Endodermal cell (in vitro differentiated cells): ENCODE measurements at regions not wholly inside any gene's neighbourhood (a gene's known extent, or its start where the extent isn't known, plus 50 kb on each side); places are given as distances from the start of the nearest gene placed in this dataset.

Experiments
- DNase-seq: peaks from one replicate; pipeline ENCODE4 v3.0.0-alpha.2; 2017
- H3K27ac ChIP-seq: 2 replicates; pipeline ENCODE4 v1.5.1; 2013; ENCODE audit warnings: mild to moderate bottlenecking, low read depth, low read length, moderate library complexity
- H3K27me3 ChIP-seq: 2 replicates; pipeline ENCODE4 v1.6.1; 2013; ENCODE audit warnings: mild to moderate bottlenecking, low read length, moderate library complexity; ENCODE audit not compliant: insufficient read depth, control insufficient read depth, poor library complexity, severe bottlenecking
- H3K36me3 ChIP-seq: 2 replicates; pipeline ENCODE4 v1.7.0; 2013; ENCODE audit warnings: mild to moderate bottlenecking, low read length, moderate library complexity; ENCODE audit not compliant: control insufficient read depth, insufficient read depth
- H3K4me1 ChIP-seq: one replicate; pipeline ENCODE4 v1.7.0; 2013; ENCODE audit warnings: low read length; ENCODE audit not compliant: control insufficient read depth, insufficient read depth
- H3K4me3 ChIP-seq: 2 replicates; pipeline ENCODE4 v1.5.1; 2013; ENCODE audit warnings: mild to moderate bottlenecking, low read length, moderate library complexity
- H3K9ac ChIP-seq: 2 replicates; pipeline ENCODE4 v1.6.1; 2013; ENCODE audit warnings: mild to moderate bottlenecking, low read length, moderate library complexity; ENCODE audit not compliant: poor library complexity, severe bottlenecking; ENCODE audit errors: extremely low read depth
- H3K9me3 ChIP-seq: 2 replicates; pipeline ENCODE4 v1.6.1; 2013; ENCODE audit warnings: mild to moderate bottlenecking, low read length, moderate library complexity; ENCODE audit not compliant: control insufficient read depth
- H3K27ac Mint-ChIP-seq: 2 replicates; pipeline ENCODE4 v1.8.0; 2020; ENCODE audit warnings: mixed read lengths
- H3K27me3 Mint-ChIP-seq: 2 replicates; pipeline ENCODE4 v1.8.0; 2021; ENCODE audit warnings: mild to moderate bottlenecking, mixed read lengths; ENCODE audit not compliant: insufficient read depth
- H3K36me3 Mint-ChIP-seq: 2 replicates; pipeline ENCODE4 v1.8.0; 2020; ENCODE audit warnings: low read depth, mixed read lengths
- H3K4me1 Mint-ChIP-seq: 2 replicates; pipeline ENCODE4 v1.8.0; 2020; ENCODE audit warnings: mixed read lengths
- H3K4me3 Mint-ChIP-seq: 2 replicates; pipeline ENCODE4 v1.8.0; 2020; ENCODE audit warnings: mild to moderate bottlenecking, moderate library complexity, mixed read lengths
- H3K9me3 Mint-ChIP-seq: 2 replicates; pipeline ENCODE4 v1.8.0; 2020; ENCODE audit warnings: mild to moderate bottlenecking, mixed read lengths
- WGBS, 2 experiments: methylation state at CpG; one replicate each; pipeline versions ENCODE4 v1.1.5 to v1.1.7; 2013; ENCODE audit warnings: missing lambda C conversion rate in 2 of 2, mixed read lengths in 1 of 2; ENCODE audit not compliant: insufficient coverage in 1 of 2, insufficient read length in 1 of 2; 5-methylcytosine and 5-hydroxymethylcytosine counted together
- TF ChIP-seq, protein P1 (sequence below): fragments of 200-600 bp; sonication (generic); conservative IDR thresholded peaks from 2 replicates; pipeline ENCODE4 v1.5.0; 2021; ENCODE audit warnings: antibody characterized with exemption, mild to moderate bottlenecking

DNA sequence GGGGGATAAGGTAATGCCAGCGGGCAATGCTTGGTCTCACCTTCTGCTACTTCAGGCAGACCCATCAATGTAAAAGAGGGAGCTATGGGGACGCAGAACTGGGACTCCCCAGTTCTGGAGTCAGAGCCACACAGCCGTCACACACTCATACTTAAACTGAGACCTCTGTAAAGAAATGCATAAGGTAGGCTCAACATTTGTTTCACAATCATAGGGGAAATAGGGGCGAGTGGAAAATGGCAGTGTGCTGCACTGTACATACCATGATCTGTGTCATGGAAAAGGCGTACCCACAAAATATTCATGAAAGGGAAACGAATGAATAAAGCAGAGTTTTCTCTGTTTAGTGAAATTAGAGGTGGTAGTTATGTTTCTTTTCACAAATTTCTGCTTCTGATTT lies 318.0 kb upstream of the NPVF start:
- no peak overlapping the region for H3K27ac ChIP-seq
- H3K4me3 ChIP-seq: no peak overlapping the region
- H3K4me3 Mint-ChIP-seq: no peak overlapping the region
- no peak overlapping the region for H3K27ac Mint-ChIP-seq
- H3K27me3 Mint-ChIP-seq: peaks cover 9% of the 10 kb centered on the region
- H3K9ac ChIP-seq: no peak overlapping the region
- H3K4me1 Mint-ChIP-seq: peaks cover 5% of the 10 kb centered on the region
- TF ChIP-seq, protein P1, sequence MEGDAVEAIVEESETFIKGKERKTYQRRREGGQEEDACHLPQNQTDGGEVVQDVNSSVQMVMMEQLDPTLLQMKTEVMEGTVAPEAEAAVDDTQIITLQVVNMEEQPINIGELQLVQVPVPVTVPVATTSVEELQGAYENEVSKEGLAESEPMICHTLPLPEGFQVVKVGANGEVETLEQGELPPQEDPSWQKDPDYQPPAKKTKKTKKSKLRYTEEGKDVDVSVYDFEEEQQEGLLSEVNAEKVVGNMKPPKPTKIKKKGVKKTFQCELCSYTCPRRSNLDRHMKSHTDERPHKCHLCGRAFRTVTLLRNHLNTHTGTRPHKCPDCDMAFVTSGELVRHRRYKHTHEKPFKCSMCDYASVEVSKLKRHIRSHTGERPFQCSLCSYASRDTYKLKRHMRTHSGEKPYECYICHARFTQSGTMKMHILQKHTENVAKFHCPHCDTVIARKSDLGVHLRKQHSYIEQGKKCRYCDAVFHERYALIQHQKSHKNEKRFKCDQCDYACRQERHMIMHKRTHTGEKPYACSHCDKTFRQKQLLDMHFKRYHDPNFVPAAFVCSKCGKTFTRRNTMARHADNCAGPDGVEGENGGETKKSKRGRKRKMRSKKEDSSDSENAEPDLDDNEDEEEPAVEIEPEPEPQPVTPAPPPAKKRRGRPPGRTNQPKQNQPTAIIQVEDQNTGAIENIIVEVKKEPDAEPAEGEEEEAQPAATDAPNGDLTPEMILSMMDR: no peak
- no peaks in the 10 kb centered on the region for H3K9me3 ChIP-seq
- DNase-seq: no peak
- no peaks in the 10 kb centered on the region for H3K36me3 Mint-ChIP-seq
- H3K27me3 ChIP-seq: no peaks in the 10 kb centered on the region
- no peaks in the 10 kb centered on the region for H3K4me1 ChIP-seq
- H3K36me3 ChIP-seq: no peaks in the 10 kb centered on the region
- 93 to 96% methylated on average over 2 to 6 of the region's 6 CpGs for WGBS, 2 experiments
- H3K9me3 Mint-ChIP-seq: no peaks in the 10 kb centered on the region

DNA sequence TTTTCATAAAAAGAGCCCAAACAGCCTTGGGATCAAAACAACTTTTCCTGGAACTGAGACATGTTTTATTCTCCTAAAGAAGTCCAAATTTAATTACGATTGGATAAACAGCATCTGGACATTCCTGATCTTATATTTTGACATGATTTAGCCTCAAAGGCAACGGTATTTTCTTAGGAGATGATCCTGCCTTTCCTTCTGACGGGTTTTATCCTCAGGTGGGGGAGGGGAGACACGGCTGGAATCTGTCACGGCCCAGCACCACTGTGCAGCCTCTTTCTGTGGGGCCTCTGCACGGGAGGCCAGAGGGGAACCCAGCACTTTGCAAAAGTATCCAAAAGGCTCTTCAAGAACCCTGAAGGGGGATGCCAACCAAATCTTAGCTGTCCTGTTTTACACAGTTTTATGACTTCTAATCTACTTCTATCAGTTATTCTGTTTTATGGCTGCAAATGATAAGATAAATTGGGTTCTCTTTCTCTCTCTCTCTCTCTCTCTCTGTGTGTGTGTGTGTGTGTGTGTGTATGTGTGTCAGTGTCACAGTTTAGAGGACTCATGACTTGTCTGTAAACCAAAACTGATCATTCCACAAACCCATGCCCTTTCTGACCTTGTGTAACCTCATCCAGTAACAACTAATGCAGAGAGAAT lies 321.1 kb upstream of the NPVF start:
- TF ChIP-seq, protein P1: no peak
- Histone ChIP-seq H3K27ac (no peak overlapping the region), H3K4me3 (no peak overlapping the region), H3K9me3 (no peaks in the 10 kb centered on the region), H3K36me3 (no peaks in the 10 kb centered on the region), H3K27me3 (no peaks in the 10 kb centered on the region), H3K4me1 (no peaks in the 10 kb centered on the region), H3K9ac (no peak overlapping the region)
- H3K27ac Mint-ChIP-seq: no peak overlapping the region
- WGBS, 2 experiments: 69 to 84% methylated on average over 3 to 6 of the region's 6 CpGs
- H3K9me3 Mint-ChIP-seq: no peaks in the 10 kb centered on the region
- H3K36me3 Mint-ChIP-seq: no peaks in the 10 kb centered on the region
- H3K27me3 Mint-ChIP-seq: peaks cover 9% of the 10 kb centered on the region
- peaks cover 15% of the 10 kb centered on the region for H3K4me1 Mint-ChIP-seq
- no peak for DNase-seq
- H3K4me3 Mint-ChIP-seq: no peak overlapping the region

DNA sequence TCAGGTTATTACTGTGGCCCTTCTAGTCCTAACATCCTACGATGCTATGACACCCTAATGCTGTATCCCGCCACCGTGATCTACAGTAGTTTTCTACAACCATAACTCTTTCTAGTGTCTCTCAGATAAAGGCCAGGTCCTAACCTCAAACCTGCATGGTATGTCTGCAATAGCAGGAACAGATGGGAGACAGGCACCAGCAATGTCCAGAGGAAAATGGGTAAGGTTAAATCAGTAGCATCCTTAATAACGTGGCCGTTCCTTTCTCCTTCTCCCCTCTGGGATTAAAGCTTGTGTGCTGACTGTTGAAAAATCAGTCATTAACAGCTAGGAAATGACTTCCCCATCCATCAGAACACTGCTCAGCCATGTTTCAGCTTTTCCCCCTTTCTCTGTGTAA lies 321.9 kb upstream of the NPVF start:
- Mint-ChIP-seq H3K36me3 (no peaks in the 10 kb centered on the region), H3K4me1 (peaks cover 16% of the 10 kb centered on the region), H3K4me3 (no peak overlapping the region), H3K27ac (no peak overlapping the region), H3K9me3 (no peaks in the 10 kb centered on the region), H3K27me3 (peaks cover 9% of the 10 kb centered on the region)
- H3K9me3 ChIP-seq: no peaks in the 10 kb centered on the region
- 89 to 94% methylated on average over 3 to 5 of the region's 5 CpGs for WGBS, 2 experiments
- DNase-seq: no peak
- H3K27me3 ChIP-seq: no peaks in the 10 kb centered on the region
- no peak overlapping the region for H3K27ac ChIP-seq
- TF ChIP-seq, protein P1: no peak
- no peak overlapping the region for H3K9ac ChIP-seq
- no peaks in the 10 kb centered on the region for H3K36me3 ChIP-seq
- H3K4me1 ChIP-seq: no peaks in the 10 kb centered on the region
- no peak overlapping the region for H3K4me3 ChIP-seq
